Epithelial cell of proximal tubule (primary cell): ENCODE measurements at regions not wholly inside any gene's neighbourhood (a gene's known extent, or its start where the extent isn't known, plus 50 kb on each side); places are given as distances from the start of the nearest gene placed in this dataset.

Experiments used
- DNase-seq: peaks from one replicate; pipeline ENCODE4 v3.0.0-alpha.2; 2011; ENCODE audit warnings: low read depth
- H3K4me3 ChIP-seq: 2 replicates; pipeline ENCODE4 v1.5.1; 2011; ENCODE audit warnings: low read depth, mild to moderate bottlenecking, low read length
- CTCF ChIP-seq: conservative IDR thresholded peaks from 2 replicates; pipeline ENCODE4 v1.5.1; 2012; ENCODE audit warnings: low read depth, mild to moderate bottlenecking, low read length

GRCh38 chr7:12889391-12889790 lies 202.0 kb downstream of the ARL4A start:
- DNase-seq = no peak
- TF ChIP-seq CTCF = no peak
- no peak overlapping the region for H3K4me3 ChIP-seq

- DNase-seq = no peak
- H3K4me3 ChIP-seq = no peak overlapping the region
- no peak for TF ChIP-seq CTCF
These were observed 203.2 kb downstream of the ARL4A start for GRCh38 chr7:12890586-12890985.

- H3K4me3 ChIP-seq = no peak overlapping the region
- TF ChIP-seq CTCF = no peak
- DNase-seq = no peak
These were observed 205.9 kb downstream of the ARL4A start for GRCh38 chr7:12893292-12893691.

GRCh38 chr7:12895296-12895695 lies 207.9 kb downstream of the ARL4A start:
- no peak for DNase-seq
- TF ChIP-seq CTCF = no peak
- H3K4me3 ChIP-seq = no peak overlapping the region

GRCh38 chr7:12896316-12896715 lies 208.9 kb downstream of the ARL4A start:
- TF ChIP-seq CTCF = no peak
- H3K4me3 ChIP-seq = no peak overlapping the region
- DNase-seq = no peak

- H3K4me3 ChIP-seq = no peak overlapping the region
- no peak for DNase-seq
- TF ChIP-seq CTCF = no peak
These were observed 210.6 kb downstream of the ARL4A start for GRCh38 chr7:12898004-12898403.

GRCh38 chr7:12898620-12899019 lies 211.2 kb downstream of the ARL4A start:
- no peak overlapping the region for H3K4me3 ChIP-seq
- no peak for TF ChIP-seq CTCF
- no peak for DNase-seq
